Astrocyte (in vitro differentiated cells and primary cell): ENCODE measurements at regions not wholly inside any gene's neighbourhood (a gene's known extent, or its start where the extent isn't known, plus 50 kb on each side); places are given as distances from the start of the nearest gene placed in this dataset.

Experiments
- CTCF ChIP-seq: IDR thresholded peaks from 2 replicates; pipeline ENCODE4 v1.5.1; 2011; ENCODE audit warnings: low read depth, mild to moderate bottlenecking, inconsistent platforms, low read length, moderate library complexity; ENCODE audit not compliant: insufficient read depth
- EZH2 ChIP-seq: IDR thresholded peaks from 2 replicates; pipeline ENCODE4 v1.6.1; 2012; ENCODE audit warnings: mild to moderate bottlenecking, low read length, inconsistent platforms; ENCODE audit not compliant: insufficient read depth

GRCh38 chr1:14205066-14205465 lies 393.4 kb upstream of the KAZN start:
- TF ChIP-seq CTCF (no peak), EZH2 (no peak)
